Bronchial epithelial cell (primary cell): ENCODE measurements at regions not wholly inside any gene's neighbourhood (a gene's known extent, or its start where the extent isn't known, plus 50 kb on each side); places are given as distances from the start of the nearest gene placed in this dataset.

ENCODE experiments used
- DNase-seq: peaks from one replicate; pipeline ENCODE4 v3.0.0-alpha.2; 2010; ENCODE audit warnings: low read depth
- FAIRE-seq: peaks from 2 replicates; lab custom pipeline; 2011; peaks lifted over from hg19 to GRCh38; lab: Jason Lieb, UNC
- H3K27me3 ChIP-seq: 2 replicates; pipeline ENCODE4 v1.5.1; 2011; ENCODE audit warnings: low read length; ENCODE audit not compliant: control insufficient read depth, insufficient read depth
- H3K36me3 ChIP-seq: 2 replicates; pipeline ENCODE4 v1.5.1; 2011; ENCODE audit warnings: low read length; ENCODE audit not compliant: control insufficient read depth, insufficient read depth
- H3K4me3 ChIP-seq: 2 replicates; pipeline ENCODE4 v1.5.1; 2011; ENCODE audit warnings: mild to moderate bottlenecking, low read depth, low read length, control low read depth
- CTCF ChIP-seq: IDR thresholded peaks from 2 replicates; pipeline ENCODE4 v1.5.1; 2011; ENCODE audit warnings: mild to moderate bottlenecking, moderate library complexity, low read length, control low read depth, inconsistent platforms; ENCODE audit not compliant: insufficient read depth, severe bottlenecking

GRCh38 chr10:83182076-83182475, 957.2 kb upstream of the GHITM start:
- no peak overlapping the region for H3K4me3 ChIP-seq
- H3K27me3 ChIP-seq = no peaks in the 10 kb centered on the region
- DNase-seq (no peak), FAIRE-seq (no peak)
- H3K36me3 ChIP-seq = no peaks in the 10 kb centered on the region
- no peak for TF ChIP-seq CTCF

GRCh38 chr10:83184641-83185040, 954.7 kb upstream of the GHITM start:
- FAIRE-seq = no peak

GRCh38 chr10:83190614-83191013, 948.7 kb upstream of the GHITM start:
- TF ChIP-seq CTCF = no peak
- DNase-seq (no peak), FAIRE-seq (no peak)
- Histone ChIP-seq H3K27me3 (no peaks in the 10 kb centered on the region), H3K36me3 (no peaks in the 10 kb centered on the region), H3K4me3 (no peak overlapping the region)

More at GRCh38 chr10:83184641-83185040, 954.7 kb upstream of the GHITM start:
- H3K4me3 ChIP-seq = no peak overlapping the region
- no peak for DNase-seq
- H3K27me3 ChIP-seq = no peaks in the 10 kb centered on the region
- no peak for TF ChIP-seq CTCF
- H3K36me3 ChIP-seq = no peaks in the 10 kb centered on the region

- Histone ChIP-seq H3K4me3 (no peak overlapping the region), H3K27me3 (no peaks in the 10 kb centered on the region), H3K36me3 (no peaks in the 10 kb centered on the region)
- FAIRE-seq = no peak
- no peak for DNase-seq
- TF ChIP-seq CTCF = no peak
Measured at GRCh38 chr10:83193026-83193425, 946.3 kb upstream of the GHITM start.

GRCh38 chr10:83195021-83195420, 944.3 kb upstream of the GHITM start:
- TF ChIP-seq CTCF = no peak
- FAIRE-seq (no peak), DNase-seq (no peak)
- Histone ChIP-seq H3K27me3 (no peaks in the 10 kb centered on the region), H3K36me3 (no peaks in the 10 kb centered on the region), H3K4me3 (no peak overlapping the region)

GRCh38 chr10:83199374-83199773, 939.9 kb upstream of the GHITM start:
- no peak overlapping the region for H3K4me3 ChIP-seq
- H3K27me3 ChIP-seq = no peaks in the 10 kb centered on the region
- TF ChIP-seq CTCF = no peak
- FAIRE-seq (no peak), DNase-seq (no peak)
- H3K36me3 ChIP-seq = no peaks in the 10 kb centered on the region
